ENCODE measurements at regions not wholly inside any gene's neighbourhood (a gene's known extent, or its start where the extent isn't known, plus 50 kb on each side); places are given as distances from the start of the nearest gene placed in this dataset.

DNA sequence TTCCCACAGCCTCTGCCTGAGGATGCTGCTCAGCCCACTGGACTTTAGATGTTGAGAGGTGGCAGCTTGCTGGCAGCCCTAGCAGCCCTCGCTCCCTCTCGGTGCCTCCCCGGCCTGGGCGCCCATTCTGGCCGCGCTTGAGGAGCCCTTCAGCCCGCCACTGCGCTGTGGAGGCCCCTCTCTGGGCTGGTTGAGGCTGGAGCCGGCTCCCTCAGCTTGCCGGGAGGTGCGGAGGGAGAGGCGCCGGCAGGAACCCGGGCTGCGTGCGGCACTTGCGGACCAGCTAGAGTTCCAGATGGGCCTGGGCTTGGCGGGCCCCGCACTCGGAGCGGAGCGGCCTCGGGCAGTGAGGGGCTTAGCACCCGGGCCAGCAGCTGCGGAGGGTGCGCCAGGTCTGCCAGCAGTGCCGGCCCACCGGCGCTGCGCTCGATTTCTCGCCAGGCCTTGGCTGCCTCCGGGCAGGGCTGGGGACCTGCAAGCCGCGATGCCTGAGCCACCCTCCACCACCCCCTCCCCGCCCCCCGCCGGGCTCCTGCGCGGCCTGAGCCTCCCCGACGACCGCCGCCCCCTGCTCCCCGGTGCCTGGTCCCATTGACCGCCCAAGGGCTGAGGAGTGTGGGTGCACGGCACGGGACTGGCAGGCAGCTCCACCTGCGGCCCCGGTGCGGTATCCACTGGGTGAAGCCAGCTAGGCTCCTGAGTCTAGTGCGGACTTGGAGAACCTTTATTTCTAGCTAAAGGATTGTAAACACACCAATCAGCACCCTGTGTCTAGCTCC is 446.2 kb downstream of the INSC start:
- Histone ChIP-seq H3K27ac (ENCODE audit: low read depth in 1 of 3, low read length in 2 of 3) (no peak overlapping the region), H3K4me1 (ENCODE audit: control insufficient read depth in 3 of 3, insufficient read depth in 2 of 3, low read depth in 1 of 3, low read length in 2 of 3) (no peaks in the 10 kb centered on the region), H3K27me3 (ENCODE audit: control insufficient read depth in 3 of 3, insufficient read depth in 3 of 3, low read length in 3 of 3) (peaks cover 0 to 2% (median 0%) of the 10 kb centered on the region in 3 donors), H3K9me3 (ENCODE audit: control insufficient read depth in 2 of 2, insufficient read depth in 1 of 2, low read depth in 1 of 2, low read length in 1 of 2) (no peaks in the 10 kb centered on the region), H3K36me3 (ENCODE audit: control insufficient read depth in 3 of 3, insufficient read depth in 2 of 3, low read depth in 1 of 3, low read length in 3 of 3) (no peaks in the 10 kb centered on the region), H3K4me3 (ENCODE audit: low read depth in 1 of 3, low read length in 3 of 3) (no peak overlapping the region)
- FAIRE-seq (no peak), DNase-seq (no peak)
- 95 to 96% (median 96%) methylated on average over 41 to 52 of the region's 52 CpGs for WGBS, 3 donors

DNA sequence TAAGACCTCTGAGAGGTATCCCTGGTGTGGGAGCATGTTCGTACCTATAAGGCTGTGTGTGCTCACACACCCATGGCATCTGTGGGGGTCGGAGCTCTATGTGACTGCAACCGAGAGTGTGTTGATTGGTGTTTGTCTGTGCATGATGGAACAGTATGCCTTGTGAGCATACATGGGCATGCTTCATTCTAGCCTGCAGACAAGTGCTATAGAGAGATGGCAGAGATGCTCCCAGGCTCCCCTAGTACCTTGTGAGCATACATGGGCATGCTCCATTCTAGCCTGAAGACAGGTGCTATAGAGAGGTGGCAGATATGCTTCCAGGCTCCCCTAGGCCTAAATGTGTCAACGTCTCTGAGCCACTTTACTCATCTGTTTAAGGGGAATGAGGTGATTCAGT is 447.5 kb downstream of the INSC start:
- 85 to 91% (median 89%) methylated on average over 4 of the region's 4 CpGs for WGBS, 3 donors
- Histone ChIP-seq H3K36me3 (ENCODE audit: control insufficient read depth in 3 of 3, insufficient read depth in 2 of 3, low read depth in 1 of 3, low read length in 3 of 3) (no peaks in the 10 kb centered on the region), H3K4me1 (ENCODE audit: control insufficient read depth in 3 of 3, insufficient read depth in 2 of 3, low read depth in 1 of 3, low read length in 2 of 3) (no peaks in the 10 kb centered on the region), H3K4me3 (ENCODE audit: low read depth in 1 of 3, low read length in 3 of 3) (no peak overlapping the region), H3K27me3 (ENCODE audit: control insufficient read depth in 3 of 3, insufficient read depth in 3 of 3, low read length in 3 of 3) (peaks cover 0 to 2% (median 0%) of the 10 kb centered on the region in 3 donors), H3K27ac (ENCODE audit: low read depth in 1 of 3, low read length in 2 of 3) (no peak overlapping the region), H3K9me3 (ENCODE audit: control insufficient read depth in 2 of 2, insufficient read depth in 1 of 2, low read depth in 1 of 2, low read length in 1 of 2) (no peaks in the 10 kb centered on the region)
- FAIRE-seq (no peak), DNase-seq (no peak)

DNA sequence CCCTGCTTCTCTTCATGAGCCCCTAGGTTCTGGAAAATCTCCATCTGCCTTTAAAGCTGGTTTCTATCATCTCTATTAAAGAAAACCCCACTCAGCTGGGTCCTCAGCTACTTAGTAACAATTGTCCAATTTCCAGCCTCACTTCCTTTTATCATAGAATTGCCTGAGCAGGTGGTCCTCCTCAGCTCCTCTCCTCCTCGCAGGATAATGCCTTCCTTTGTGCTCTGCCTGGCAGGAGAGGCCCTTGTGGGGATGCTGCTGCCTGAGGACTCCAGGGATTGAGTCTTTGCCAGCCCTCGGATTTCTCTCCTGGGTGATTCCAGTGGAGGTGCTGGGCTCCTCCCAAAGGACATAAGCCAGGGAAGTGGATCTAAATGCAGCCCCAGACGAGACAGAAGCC is 448.3 kb downstream of the INSC start:
- no peak for DNase-seq
- FAIRE-seq, result no peak
- WGBS, 3 donors, result 49 to 56% (median 52%) methylated on average over 3 of the region's 3 CpGs

DNA sequence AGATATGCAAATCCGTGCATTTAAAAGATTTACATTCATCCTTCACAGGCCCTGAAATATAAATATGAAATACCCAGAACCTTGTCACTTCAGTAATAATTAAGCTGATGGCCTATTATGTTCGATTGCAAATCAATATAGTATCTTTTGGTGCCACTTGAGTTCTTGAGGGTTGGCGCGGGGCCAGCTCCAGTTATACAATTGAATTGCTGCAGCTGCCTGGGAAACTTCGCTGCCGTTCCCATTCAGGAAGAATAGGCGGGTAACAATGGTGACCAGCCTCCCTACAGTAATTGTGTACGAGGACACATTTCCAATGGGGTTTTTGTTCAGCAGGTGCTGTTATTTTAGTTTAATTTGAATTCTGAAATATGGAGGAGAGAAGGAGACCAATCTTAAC is 451.2 kb downstream of the INSC start:
- H3K4me1 ChIP-seq (ENCODE audit: control insufficient read depth in 3 of 3, insufficient read depth in 2 of 3, low read depth in 1 of 3, low read length in 2 of 3), result no peaks in the 10 kb centered on the region
- H3K36me3 ChIP-seq (ENCODE audit: control insufficient read depth in 3 of 3, insufficient read depth in 2 of 3, low read depth in 1 of 3, low read length in 3 of 3), result no peaks in the 10 kb centered on the region
- WGBS, 3 donors, result 54 to 64% (median 64%) methylated on average over 8 of the region's 8 CpGs
- no peaks in the 10 kb centered on the region for H3K9me3 ChIP-seq (ENCODE audit: control insufficient read depth in 2 of 2, insufficient read depth in 1 of 2, low read depth in 1 of 2, low read length in 1 of 2)
- FAIRE-seq (no peak), DNase-seq (peak in 1 of 2 donors; percentile 19)
- H3K4me3 ChIP-seq (ENCODE audit: low read depth in 1 of 3, low read length in 3 of 3), result no peak overlapping the region
- no peak overlapping the region for H3K27ac ChIP-seq (ENCODE audit: low read depth in 1 of 3, low read length in 2 of 3)
- no peaks in the 10 kb centered on the region for H3K27me3 ChIP-seq (ENCODE audit: control insufficient read depth in 3 of 3, insufficient read depth in 3 of 3, low read length in 3 of 3)

More for the DNA sequence above, 448.3 kb downstream of the INSC start:
- peaks cover 0 to 2% (median 0%) of the 10 kb centered on the region in 3 donors for H3K27me3 ChIP-seq (ENCODE audit: control insufficient read depth in 3 of 3, insufficient read depth in 3 of 3, low read length in 3 of 3)
- H3K27ac ChIP-seq (ENCODE audit: low read depth in 1 of 3, low read length in 2 of 3), result no peak overlapping the region
- no peaks in the 10 kb centered on the region for H3K36me3 ChIP-seq (ENCODE audit: control insufficient read depth in 3 of 3, insufficient read depth in 2 of 3, low read depth in 1 of 3, low read length in 3 of 3)
- no peaks in the 10 kb centered on the region for H3K4me1 ChIP-seq (ENCODE audit: control insufficient read depth in 3 of 3, insufficient read depth in 2 of 3, low read depth in 1 of 3, low read length in 2 of 3)
- no peaks in the 10 kb centered on the region for H3K9me3 ChIP-seq (ENCODE audit: control insufficient read depth in 2 of 2, insufficient read depth in 1 of 2, low read depth in 1 of 2, low read length in 1 of 2)
- H3K4me3 ChIP-seq (ENCODE audit: low read depth in 1 of 3, low read length in 3 of 3), result no peak overlapping the region

DNA sequence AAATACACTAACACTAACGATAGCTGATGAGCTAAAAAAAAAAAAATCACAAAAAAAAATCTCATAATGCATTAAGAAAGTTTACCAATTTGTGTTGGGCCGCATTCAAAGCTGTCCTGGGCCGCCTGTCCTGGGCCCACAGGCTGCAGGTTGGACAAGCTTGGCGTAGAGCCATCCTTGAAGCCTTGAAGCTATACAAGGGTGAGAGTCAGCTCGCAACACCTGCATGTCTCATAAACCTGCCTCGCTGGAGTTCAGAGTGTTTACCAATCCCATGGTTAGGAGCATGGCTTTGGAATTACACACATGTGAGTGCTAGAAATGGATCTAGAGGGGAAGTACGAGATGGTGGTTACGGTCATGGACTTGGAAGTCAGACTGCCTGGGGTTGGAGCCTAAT is 453.7 kb downstream of the INSC start:
- WGBS, 3 donors, result 78 to 88% (median 80%) methylated on average over 8 of the region's 8 CpGs
- FAIRE-seq (no peak), DNase-seq (no peak)
- Histone ChIP-seq H3K4me3 (ENCODE audit: low read depth in 1 of 3, low read length in 3 of 3) (no peak overlapping the region), H3K27me3 (ENCODE audit: control insufficient read depth in 3 of 3, insufficient read depth in 3 of 3, low read length in 3 of 3) (no peaks in the 10 kb centered on the region), H3K4me1 (ENCODE audit: control insufficient read depth in 3 of 3, insufficient read depth in 2 of 3, low read depth in 1 of 3, low read length in 2 of 3) (no peaks in the 10 kb centered on the region), H3K36me3 (ENCODE audit: control insufficient read depth in 3 of 3, insufficient read depth in 2 of 3, low read depth in 1 of 3, low read length in 3 of 3) (no peaks in the 10 kb centered on the region), H3K9me3 (ENCODE audit: control insufficient read depth in 2 of 2, insufficient read depth in 1 of 2, low read depth in 1 of 2, low read length in 1 of 2) (no peaks in the 10 kb centered on the region), H3K27ac (ENCODE audit: low read depth in 1 of 3, low read length in 2 of 3) (no peak overlapping the region)

DNA sequence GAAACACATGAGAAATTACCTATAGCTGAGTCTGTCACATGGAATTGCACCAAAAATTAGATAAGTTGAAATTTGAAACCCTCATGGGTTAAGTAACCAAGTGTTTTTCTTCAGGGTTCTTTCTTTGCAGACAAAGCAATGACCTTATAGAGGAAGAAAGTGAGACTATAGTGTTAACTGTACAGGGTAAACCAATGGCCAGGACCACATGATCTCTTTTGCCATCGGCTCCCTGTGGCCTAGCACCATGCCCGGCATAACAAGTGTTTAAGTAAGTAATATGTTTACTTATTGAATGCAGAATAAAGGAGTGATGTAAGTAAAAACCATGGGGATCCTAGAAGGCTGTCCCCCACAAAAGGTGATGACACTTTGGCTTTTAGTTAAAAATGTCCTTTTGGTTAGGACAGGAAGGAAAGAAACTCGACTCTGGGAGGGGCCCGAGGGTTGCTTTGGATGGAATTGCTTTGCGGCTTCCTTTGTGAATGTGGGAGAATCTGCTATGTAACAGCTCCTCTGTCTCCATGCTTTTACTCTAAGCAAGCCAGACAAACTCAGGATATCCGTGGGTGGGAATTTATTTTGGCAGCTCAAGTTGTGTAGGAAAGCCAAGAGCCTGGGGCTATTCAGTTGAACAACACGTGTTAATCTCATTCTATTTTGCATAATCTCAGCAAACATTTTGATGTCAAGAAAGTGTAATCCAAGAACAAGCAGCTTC is 454.7 kb downstream of the INSC start:
- Histone ChIP-seq H3K27ac (ENCODE audit: low read depth in 1 of 3, low read length in 2 of 3) (no peak overlapping the region), H3K27me3 (ENCODE audit: control insufficient read depth in 3 of 3, insufficient read depth in 3 of 3, low read length in 3 of 3) (no peaks in the 10 kb centered on the region), H3K9me3 (ENCODE audit: control insufficient read depth in 2 of 2, insufficient read depth in 1 of 2, low read depth in 1 of 2, low read length in 1 of 2) (no peaks in the 10 kb centered on the region), H3K4me3 (ENCODE audit: low read depth in 1 of 3, low read length in 3 of 3) (no peak overlapping the region), H3K36me3 (ENCODE audit: control insufficient read depth in 3 of 3, insufficient read depth in 2 of 3, low read depth in 1 of 3, low read length in 3 of 3) (no peaks in the 10 kb centered on the region), H3K4me1 (ENCODE audit: control insufficient read depth in 3 of 3, insufficient read depth in 2 of 3, low read depth in 1 of 3, low read length in 2 of 3) (no peaks in the 10 kb centered on the region)
- FAIRE-seq (no peak), DNase-seq (no peak)
- 37 to 54% (median 51%) methylated on average over 7 of the region's 7 CpGs for WGBS, 3 donors

DNA sequence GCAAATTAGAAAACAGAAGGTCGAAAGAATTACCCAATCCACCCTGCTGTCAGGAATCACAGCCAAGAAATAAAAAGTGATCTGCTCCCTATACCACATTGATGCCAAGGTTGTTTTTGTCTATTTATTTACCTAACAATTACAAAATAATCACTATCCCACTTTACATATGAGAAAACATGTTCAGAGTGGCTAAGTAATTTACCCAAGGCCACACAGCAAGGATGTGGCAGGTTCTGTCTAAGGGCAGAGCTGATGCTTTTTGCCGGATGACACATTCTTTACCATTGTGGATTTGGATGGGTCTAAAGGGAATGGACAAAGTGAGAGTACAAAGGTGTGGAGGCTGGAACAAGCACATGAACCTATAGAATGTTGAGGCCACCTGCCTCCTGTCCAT is 460.7 kb downstream of the INSC start:
- DNase-seq (no peak), FAIRE-seq (no peak)
- 83 to 93% (median 87%) methylated on average over 2 of the region's 2 CpGs for WGBS, 3 donors
- no peak overlapping the region for H3K4me3 ChIP-seq (ENCODE audit: low read depth in 1 of 3, low read length in 3 of 3)
- no peaks in the 10 kb centered on the region for H3K27me3 ChIP-seq (ENCODE audit: control insufficient read depth in 3 of 3, insufficient read depth in 3 of 3, low read length in 3 of 3)
- peaks cover 1 to 6% (median 2%) of the 10 kb centered on the region in 3 donors for H3K4me1 ChIP-seq (ENCODE audit: control insufficient read depth in 3 of 3, insufficient read depth in 2 of 3, low read depth in 1 of 3, low read length in 2 of 3)
- H3K36me3 ChIP-seq (ENCODE audit: control insufficient read depth in 3 of 3, insufficient read depth in 2 of 3, low read depth in 1 of 3, low read length in 3 of 3), result no peaks in the 10 kb centered on the region
- no peaks in the 10 kb centered on the region for H3K9me3 ChIP-seq (ENCODE audit: control insufficient read depth in 2 of 2, insufficient read depth in 1 of 2, low read depth in 1 of 2, low read length in 1 of 2)
- no peak overlapping the region for H3K27ac ChIP-seq (ENCODE audit: low read depth in 1 of 3, low read length in 2 of 3)

DNA sequence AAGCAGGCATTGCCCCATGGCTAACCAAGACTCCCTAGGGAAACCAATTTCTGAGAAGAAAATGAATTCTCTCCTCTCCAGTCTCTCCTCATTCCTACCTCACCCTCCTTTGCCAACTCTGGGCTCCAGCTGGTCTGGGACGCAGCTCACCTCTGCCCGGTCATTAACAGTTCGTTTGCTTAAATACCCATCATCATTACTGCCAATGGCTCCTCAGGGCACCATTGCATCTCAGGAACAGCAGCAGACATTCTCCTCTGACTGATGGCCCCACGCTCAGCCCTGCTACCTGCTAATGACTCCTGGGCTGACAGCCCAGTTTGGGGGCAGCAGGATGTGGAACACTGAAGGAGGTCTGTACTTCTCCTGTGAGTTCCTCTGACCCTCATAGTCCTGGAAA is 462.0 kb downstream of the INSC start:
- Histone ChIP-seq H3K4me1 (ENCODE audit: control insufficient read depth in 3 of 3, insufficient read depth in 2 of 3, low read depth in 1 of 3, low read length in 2 of 3) (peaks cover 2 to 8% (median 3%) of the 10 kb centered on the region in 3 donors), H3K36me3 (ENCODE audit: control insufficient read depth in 3 of 3, insufficient read depth in 2 of 3, low read depth in 1 of 3, low read length in 3 of 3) (no peaks in the 10 kb centered on the region), H3K27me3 (ENCODE audit: control insufficient read depth in 3 of 3, insufficient read depth in 3 of 3, low read length in 3 of 3) (no peaks in the 10 kb centered on the region), H3K4me3 (ENCODE audit: low read depth in 1 of 3, low read length in 3 of 3) (no peak overlapping the region), H3K27ac (ENCODE audit: low read depth in 1 of 3, low read length in 2 of 3) (no peak overlapping the region), H3K9me3 (ENCODE audit: control insufficient read depth in 2 of 2, insufficient read depth in 1 of 2, low read depth in 1 of 2, low read length in 1 of 2) (no peaks in the 10 kb centered on the region)
- no peak for FAIRE-seq
- DNase-seq, result no peak
- 52 to 84% (median 58%) methylated on average over 4 of the region's 4 CpGs for WGBS, 3 donors

Data from small intestine (tissue), 7 donors.